HG03575 (cell line): ENCODE measurements at regions not wholly inside any gene's neighbourhood (a gene's known extent, or its start where the extent isn't known, plus 50 kb on each side); places are given as distances from the start of the nearest gene placed in this dataset.

Source experiments
- ATAC-seq: cut with Tn5 transposase; IDR thresholded peaks from one replicate; pipeline ENCODE4 v1.9.1; 2021; ENCODE audit not compliant: unreplicated experiment, insufficient number of reproducible peaks, low FRiP score; ENCODE audit errors: extremely low read depth

GRCh38 chr14:96931751-96932150 lies 134.6 kb downstream of the VRK1 start:
- no peak for ATAC-seq

GRCh38 chr14:96934638-96935330 lies 137.6 kb downstream of the VRK1 start:
- ATAC-seq: no peak

GRCh38 chr14:96938946-96939345 lies 141.8 kb downstream of the VRK1 start:
- ATAC-seq: no peak

- ATAC-seq: no peak
These were observed 142.8 kb downstream of the VRK1 start for GRCh38 chr14:96940009-96940408.

GRCh38 chr14:96944297-96944696 lies 147.1 kb downstream of the VRK1 start:
- no peak for ATAC-seq

- no peak for ATAC-seq
These were observed 148.5 kb downstream of the VRK1 start for GRCh38 chr14:96945721-96946120.

GRCh38 chr14:96949594-96949993 lies 152.4 kb downstream of the VRK1 start:
- ATAC-seq: no peak

GRCh38 chr14:96951511-96951910 lies 154.3 kb downstream of the VRK1 start:
- ATAC-seq: no peak

- no peak for ATAC-seq
These were observed 156.1 kb downstream of the VRK1 start for GRCh38 chr14:96953087-96953874.

- ATAC-seq: no peak
These were observed 156.6 kb downstream of the VRK1 start for GRCh38 chr14:96953875-96954185.

GRCh38 chr14:96956464-96957239 lies 159.5 kb downstream of the VRK1 start:
- no peak for ATAC-seq

GRCh38 chr14:96958057-96958456 lies 160.9 kb downstream of the VRK1 start:
- no peak for ATAC-seq

- no peak for ATAC-seq
These were observed 162.8 kb downstream of the VRK1 start for GRCh38 chr14:96959992-96960391.

GRCh38 chr14:96960598-96961116 lies 163.5 kb downstream of the VRK1 start:
- no peak for ATAC-seq

GRCh38 chr14:96961895-96962294 lies 164.7 kb downstream of the VRK1 start:
- no peak for ATAC-seq

- no peak for ATAC-seq
These were observed 165.2 kb downstream of the VRK1 start for GRCh38 chr14:96962337-96962736.

GRCh38 chr14:96964726-96965415 lies 167.7 kb downstream of the VRK1 start:
- no peak for ATAC-seq

- ATAC-seq: no peak
These were observed 168.9 kb downstream of the VRK1 start for GRCh38 chr14:96965885-96966595.

- no peak for ATAC-seq
These were observed 177.9 kb downstream of the VRK1 start for GRCh38 chr14:96975116-96975515.
